ENCODE measurements at regions not wholly inside any gene's neighbourhood (a gene's known extent, or its start where the extent isn't known, plus 50 kb on each side); places are given as distances from the start of the nearest gene placed in this dataset.

- Histone ChIP-seq H3K36me3 (no peaks in the 10 kb centered on the region), H3K4me1 (replicated peaks) (no peaks in the 10 kb centered on the region), H3K27ac (no peak overlapping the region), H3K9me3 (no peaks in the 10 kb centered on the region), H3K4me3 (no peak overlapping the region), H3K27me3 (replicated peaks; ENCODE audit: insufficient read depth) (no peaks in the 10 kb centered on the region)
- WGBS: 58% methylated on average over 3 of the region's 3 CpGs
- no peak for TF ChIP-seq POLR2AphosphoS5 (IDR thresholded peaks at IDR 0.05)
- DNase-seq (ENCODE audit: low spot score): no peak
- intact Hi-C loops (cut with DNase I): no loop called here
Measured at GRCh38 chr9:21677834-21678233, 124.6 kb upstream of the MTAP start.

GRCh38 chr9:21679432-21679831 lies 123.0 kb upstream of the MTAP start:
- Histone ChIP-seq H3K27ac (no peak overlapping the region), H3K36me3 (no peaks in the 10 kb centered on the region), H3K9me3 (no peaks in the 10 kb centered on the region), H3K27me3 (replicated peaks; ENCODE audit: insufficient read depth) (no peaks in the 10 kb centered on the region), H3K4me1 (replicated peaks) (no peaks in the 10 kb centered on the region), H3K4me3 (no peak overlapping the region)
- TF ChIP-seq POLR2AphosphoS5 (IDR thresholded peaks at IDR 0.05) (no peak), POLR2A (IDR thresholded peaks at IDR 0.05) (no peak), CTCF (IDR thresholded peaks at IDR 0.05) (no peak)
- no peak for DNase-seq (ENCODE audit: low spot score)
- WGBS: 68% methylated on average over 1 of the region's 1 CpG
- intact Hi-C loops (cut with DNase I): no loop called here

GRCh38 chr9:21680590-21680989 lies 121.8 kb upstream of the MTAP start:
- intact Hi-C loops (cut with DNase I): no loop called here
- no peak for DNase-seq (ENCODE audit: low spot score)
- Histone ChIP-seq H3K27me3 (replicated peaks; ENCODE audit: insufficient read depth) (no peaks in the 10 kb centered on the region), H3K4me1 (replicated peaks) (no peaks in the 10 kb centered on the region), H3K36me3 (no peaks in the 10 kb centered on the region), H3K9me3 (no peaks in the 10 kb centered on the region), H3K27ac (no peak overlapping the region), H3K4me3 (no peak overlapping the region)
- TF ChIP-seq CTCF (IDR thresholded peaks at IDR 0.05): no peak
- TF ChIP-seq POLR2A (IDR thresholded peaks at IDR 0.05): no peak
- no peak for TF ChIP-seq POLR2AphosphoS5 (IDR thresholded peaks at IDR 0.05)
- 88% methylated on average over 4 of the region's 4 CpGs for WGBS

GRCh38 chr9:21681641-21682040 lies 120.8 kb upstream of the MTAP start:
- Histone ChIP-seq H3K36me3 (no peaks in the 10 kb centered on the region), H3K27ac (no peak overlapping the region), H3K9me3 (no peaks in the 10 kb centered on the region), H3K4me1 (replicated peaks) (no peaks in the 10 kb centered on the region), H3K4me3 (no peak overlapping the region), H3K27me3 (replicated peaks; ENCODE audit: insufficient read depth) (no peaks in the 10 kb centered on the region)
- TF ChIP-seq POLR2A (IDR thresholded peaks at IDR 0.05) (no peak), POLR2AphosphoS5 (IDR thresholded peaks at IDR 0.05) (peak; percentile 8), CTCF (IDR thresholded peaks at IDR 0.05) (no peak)
- intact Hi-C loops (cut with DNase I): no loop called here
- no peak for DNase-seq (ENCODE audit: low spot score)
- WGBS: 45% methylated on average over 4 of the region's 4 CpGs

- Histone ChIP-seq H3K36me3 (no peaks in the 10 kb centered on the region), H3K4me1 (replicated peaks) (no peaks in the 10 kb centered on the region), H3K9me3 (no peaks in the 10 kb centered on the region), H3K27ac (no peak overlapping the region), H3K27me3 (replicated peaks; ENCODE audit: insufficient read depth) (no peaks in the 10 kb centered on the region), H3K4me3 (no peak overlapping the region)
- intact Hi-C loops (cut with DNase I): no loop called here
- DNase-seq (ENCODE audit: low spot score): no peak
- 85% methylated on average over 2 of the region's 2 CpGs for WGBS
- TF ChIP-seq POLR2A (IDR thresholded peaks at IDR 0.05) (no peak), CTCF (IDR thresholded peaks at IDR 0.05) (no peak), POLR2AphosphoS5 (IDR thresholded peaks at IDR 0.05) (no peak)
Measured at GRCh38 chr9:21682381-21682780, 120.1 kb upstream of the MTAP start.
